ENCODE measurements at regions not wholly inside any gene's neighbourhood (a gene's known extent, or its start where the extent isn't known, plus 50 kb on each side); places are given as distances from the start of the nearest gene placed in this dataset.
"Not testable (repeated sequence)": the region's sequence is repeated elsewhere in the genome, so short reads cannot be mapped to it uniquely, and the experiment has no call there.

DNA sequence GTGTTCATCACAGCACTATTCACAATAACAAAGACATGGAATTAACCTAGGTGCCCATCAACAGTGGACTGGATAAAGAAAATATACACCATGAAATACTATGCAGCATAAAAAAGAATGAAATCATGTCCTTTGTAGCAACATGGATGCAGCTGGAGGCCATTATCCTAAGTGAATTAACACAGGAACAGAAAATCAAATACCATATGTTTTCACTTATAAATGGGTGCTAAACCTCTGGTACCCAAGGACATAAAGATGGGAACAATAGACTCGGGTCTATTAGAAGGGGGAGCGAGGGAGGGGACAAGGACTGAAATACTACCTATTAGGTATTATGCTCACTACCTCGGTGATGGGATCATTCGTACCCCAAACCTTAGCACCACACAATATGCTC lies 66.4 kb upstream of the PTPN13 start:
- DNase-seq (ENCODE audit: low read depth) = not testable (repeated sequence)

GRCh38 chr4:86529436-86529835 lies 64.7 kb upstream of the PTPN13 start:
- no peak for DNase-seq (ENCODE audit: low read depth)

GRCh38 chr4:86530183-86530582 lies 63.9 kb upstream of the PTPN13 start:
- DNase-seq (ENCODE audit: low read depth) = no peak

DNA sequence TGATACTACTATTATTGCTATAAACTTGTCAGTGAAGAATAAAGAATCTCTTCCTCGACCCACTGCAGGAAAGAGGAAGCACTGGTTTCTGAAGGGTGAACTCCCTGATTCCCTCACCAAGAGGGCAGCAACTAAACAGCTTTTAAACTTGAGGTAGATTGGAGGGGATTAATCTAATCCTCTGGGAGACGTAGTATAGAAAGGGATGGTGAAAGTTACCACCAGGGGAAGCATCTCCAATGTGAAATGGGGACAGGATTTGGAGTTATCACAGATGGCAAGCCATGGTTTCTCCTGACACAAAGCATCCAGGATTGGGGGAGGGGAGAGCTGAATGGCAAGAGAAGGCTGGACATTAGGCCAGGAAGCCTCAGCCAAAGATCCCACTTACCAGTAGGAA lies 62.7 kb upstream of the PTPN13 start:
- no peak for DNase-seq (ENCODE audit: low read depth)

- no peak for DNase-seq (ENCODE audit: low read depth)
These were observed 61.3 kb upstream of the PTPN13 start for GRCh38 chr4:86532851-86533250.

GRCh38 chr4:86536151-86536550 lies 58.0 kb upstream of the PTPN13 start:
- DNase-seq (ENCODE audit: low read depth) = no peak

DNA sequence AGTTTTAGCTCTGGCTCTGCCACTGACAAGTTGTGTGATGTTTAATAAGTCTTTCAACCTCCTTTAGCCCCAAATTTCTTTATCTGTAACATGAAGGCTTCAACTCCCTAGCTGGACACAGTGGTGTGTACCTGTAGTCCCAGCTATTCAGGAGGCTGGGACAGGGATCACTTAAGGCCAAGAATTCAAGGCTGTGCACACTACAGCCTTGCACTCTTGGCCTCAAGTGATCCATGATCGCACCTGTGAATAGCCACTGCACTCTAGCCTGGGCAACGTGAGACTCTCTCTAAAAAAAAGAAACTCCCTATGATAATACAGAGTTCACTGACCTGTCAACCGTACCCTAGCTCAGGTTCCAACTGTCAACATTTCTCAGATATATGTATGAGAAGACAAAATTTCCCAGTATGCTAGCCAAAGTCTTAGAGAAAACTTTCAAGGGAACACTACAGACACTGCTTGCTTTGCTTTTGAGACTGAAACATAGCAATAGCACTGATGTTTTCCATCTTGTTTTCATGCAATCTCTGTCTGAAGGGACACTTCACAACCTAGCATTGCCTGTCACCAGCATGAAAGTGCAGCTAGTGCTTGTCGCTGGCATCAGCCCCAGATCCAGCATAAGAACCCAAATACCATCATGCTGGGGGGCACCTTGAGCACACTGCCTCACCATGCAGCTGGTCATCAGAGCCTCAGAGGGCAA lies 51.6 kb upstream of the PTPN13 start:
- DNase-seq (ENCODE audit: low read depth) = no peak

DNA sequence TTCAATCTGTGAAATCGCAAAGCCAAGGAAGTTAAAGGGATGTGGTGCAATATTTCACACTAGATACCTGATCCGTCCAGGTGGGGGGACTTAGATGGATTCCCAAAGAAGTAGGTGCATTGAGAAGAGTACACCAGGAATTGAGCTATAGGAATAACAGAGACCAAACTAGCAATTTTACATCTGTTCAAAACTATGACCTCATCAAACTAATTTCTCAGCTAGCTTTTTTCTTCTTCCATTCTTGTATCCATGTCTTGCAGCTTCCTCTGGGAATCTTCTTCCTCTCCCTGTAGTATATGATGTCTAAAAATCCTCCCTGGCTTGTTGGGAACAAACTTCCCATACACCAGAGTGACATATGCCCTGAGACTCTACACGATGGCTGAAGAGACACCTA lies 51.0 kb upstream of the PTPN13 start:
- no peak for DNase-seq (ENCODE audit: low read depth)

GRCh38 chr4:86543560-86544309 lies 50.4 kb upstream of the PTPN13 start:
- peak; percentile 48 for DNase-seq (ENCODE audit: low read depth)

GRCh38 chr4:86544310-86544966 lies 49.7 kb upstream of the PTPN13 start:
- no peak for DNase-seq (ENCODE audit: low read depth)

Measured in EH (cell line).